MM.1S (cell line): ENCODE measurements at regions not wholly inside any gene's neighbourhood (a gene's known extent, or its start where the extent isn't known, plus 50 kb on each side); places are given as distances from the start of the nearest gene placed in this dataset.

Source experiments
- DNase-seq: peaks from one replicate; pipeline ENCODE4 v3.0.0-alpha.2; 2015
- H2AFZ ChIP-seq: fragments of 300-600 bp; sonication (generic); 2 replicates; pipeline ENCODE4 v1.6.0; 2016; ENCODE audit warnings: antibody characterized with exemption, low read length
- H3F3A ChIP-seq: fragments of 300-600 bp; sonication (generic); 2 replicates; pipeline ENCODE4 v1.6.1; 2016; ENCODE audit warnings: mild to moderate bottlenecking, antibody characterized with exemption, low read length, moderate library complexity, mixed read lengths; ENCODE audit not compliant: insufficient read depth
- H3K27ac ChIP-seq: fragments of 300-600 bp; sonication (generic); 2 replicates; pipeline ENCODE4 v1.5.1; 2016; ENCODE audit warnings: mild to moderate bottlenecking, low read length
- H3K27me3 ChIP-seq: fragments of 300-600 bp; sonication (generic); replicated peaks from 2 replicates; pipeline ENCODE4 v1.6.0; 2016; ENCODE audit warnings: low read length; ENCODE audit not compliant: insufficient read depth
- H3K36me3 ChIP-seq: fragments of 300-600 bp; sonication (generic); replicated peaks from 2 replicates; pipeline ENCODE4 v1.6.1; 2016; ENCODE audit warnings: mild to moderate bottlenecking, low read length, mixed read lengths; ENCODE audit not compliant: insufficient read depth
- H3K4me1 ChIP-seq: fragments of 300-600 bp; sonication (generic); 2 replicates; pipeline ENCODE4 v1.6.1; 2016; ENCODE audit warnings: low read length, mixed read lengths
- H3K4me2 ChIP-seq: fragments of 300-600 bp; sonication (generic); 2 replicates; pipeline ENCODE4 v1.6.0; 2016; ENCODE audit warnings: low read depth, low read length
- H3K4me3 ChIP-seq: fragments of 300-600 bp; sonication (generic); 2 replicates; pipeline ENCODE4 v1.5.1; 2016; ENCODE audit warnings: low read length, mixed read lengths
- H3K79me2 ChIP-seq: fragments of 300-600 bp; sonication (generic); 2 replicates; pipeline ENCODE4 v1.6.1; 2016; ENCODE audit warnings: mixed run types, low read length, mixed read lengths
- H3K9ac ChIP-seq: fragments of 300-600 bp; sonication (generic); 2 replicates; pipeline ENCODE4 v1.6.1; 2016; ENCODE audit warnings: low read length, mixed read lengths
- H3K9me2 ChIP-seq: fragments of 300-600 bp; sonication (generic); replicated peaks from 2 replicates; pipeline ENCODE4 v1.6.1; 2016; ENCODE audit warnings: mild to moderate bottlenecking, low read length, mixed read lengths; ENCODE audit not compliant: insufficient read depth
- H3K9me3 ChIP-seq: fragments of 300-600 bp; sonication (generic); replicated peaks from 2 replicates; pipeline ENCODE4 v1.6.1; 2016; ENCODE audit warnings: mild to moderate bottlenecking, low read length, mixed read lengths; ENCODE audit not compliant: insufficient read depth
- H4K20me1 ChIP-seq: fragments of 300-600 bp; sonication (generic); 2 replicates; pipeline ENCODE4 v1.6.1; 2016; ENCODE audit warnings: mild to moderate bottlenecking, low read length, moderate library complexity, mixed read lengths; ENCODE audit not compliant: insufficient read depth
- CTCF ChIP-seq: fragments of 300-600 bp; sonication (generic); IDR thresholded peaks from 2 replicates; pipeline ENCODE4 v1.5.1; 2016; ENCODE audit warnings: antibody characterized with exemption, low read length, mixed read lengths
- EZH2 ChIP-seq: fragments of 300-600 bp; sonication (generic); optimal IDR thresholded peaks from 2 replicates; pipeline ENCODE3; 2017; ENCODE audit warnings: low read depth, mild to moderate bottlenecking, antibody characterized with exemption, low read length, mixed read lengths
- EZH2phosphoT487 ChIP-seq: fragments of 300-600 bp; sonication (generic); IDR thresholded peaks from 2 replicates; pipeline ENCODE4 v1.6.1; 2018; ENCODE audit warnings: antibody characterized with exemption, low read length

GRCh38 chrX:107541244-107541643 lies 87.1 kb upstream of the PRPS1 start:
- H3K9ac ChIP-seq, result no peak overlapping the region

DNA sequence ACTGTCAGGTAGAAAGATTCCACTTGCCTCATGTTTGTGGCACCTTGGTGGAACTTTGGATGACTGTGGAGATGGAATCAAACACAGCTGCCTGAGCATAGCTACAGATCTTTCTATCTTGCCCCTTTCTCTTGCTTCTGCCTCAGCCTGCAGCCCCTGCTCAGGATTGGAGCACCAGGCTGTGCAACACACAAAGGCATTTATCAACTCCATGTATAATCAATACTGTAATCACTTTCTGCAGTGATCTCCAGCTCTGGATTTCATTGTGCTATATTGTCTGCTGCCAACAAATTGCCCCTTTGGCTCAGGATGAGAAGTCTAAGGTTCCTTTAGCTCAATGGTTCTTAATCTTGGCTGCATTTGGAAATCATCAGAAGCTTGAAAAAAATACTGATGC lies 86.3 kb upstream of the PRPS1 start:
- Histone ChIP-seq H3F3A (no peaks in the 10 kb centered on the region), H3K36me3 (no peaks in the 10 kb centered on the region), H3K27ac (no peak overlapping the region)

More at GRCh38 chrX:107541244-107541643, 87.1 kb upstream of the PRPS1 start:
- no peaks in the 10 kb centered on the region for H3K9me2 ChIP-seq
- no peaks in the 10 kb centered on the region for H3K9me3 ChIP-seq
- TF ChIP-seq CTCF (no peak), EZH2phosphoT487 (no peak), EZH2 (no peak)
- no peak overlapping the region for H3K27ac ChIP-seq
- H3K4me2 ChIP-seq, result peak overlapping the region; percentile 16; the same call in 1 of the 2 replicates
- H3K4me3 ChIP-seq, result no peak overlapping the region
- peak; percentile 18 for DNase-seq
- H4K20me1 ChIP-seq, result no peaks in the 10 kb centered on the region
- H3K79me2 ChIP-seq, result no peaks in the 10 kb centered on the region
- H3F3A ChIP-seq, result no peaks in the 10 kb centered on the region
- no peaks in the 10 kb centered on the region for H3K36me3 ChIP-seq
- H3K4me1 ChIP-seq, result peaks cover 22% of the 10 kb centered on the region
- H2AFZ ChIP-seq, result no peak overlapping the region
- H3K27me3 ChIP-seq, result no peaks in the 10 kb centered on the region

DNA sequence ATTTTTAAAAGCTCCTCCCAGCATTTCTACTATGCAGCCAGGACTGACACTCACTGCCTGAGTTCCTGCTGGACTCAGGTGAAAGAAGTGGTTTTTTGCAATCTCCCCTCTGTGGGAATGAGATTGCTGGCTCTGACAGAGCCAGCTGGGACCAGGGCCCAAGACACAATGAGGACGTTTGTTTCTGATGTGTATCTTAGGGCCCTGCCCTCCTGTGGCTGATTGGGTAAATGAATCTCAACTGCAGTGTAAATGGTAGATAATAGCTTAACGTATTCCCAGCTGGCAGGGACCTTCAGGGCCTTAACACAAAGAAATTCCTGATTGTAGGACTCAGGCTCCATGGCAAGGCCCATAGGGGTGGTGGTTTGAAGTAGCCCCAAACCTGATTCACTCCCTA lies 85.8 kb upstream of the PRPS1 start:
- DNase-seq, result no peak
- H2AFZ ChIP-seq, result no peak overlapping the region
- no peak overlapping the region for H3K4me2 ChIP-seq
- no peaks in the 10 kb centered on the region for H3K36me3 ChIP-seq
- H3K4me3 ChIP-seq, result no peak overlapping the region
- H3K4me1 ChIP-seq, result peaks cover 22% of the 10 kb centered on the region
- no peaks in the 10 kb centered on the region for H3K9me3 ChIP-seq
- H3F3A ChIP-seq, result no peaks in the 10 kb centered on the region
- TF ChIP-seq CTCF (peak; percentile 27), EZH2 (no peak)
- H3K9ac ChIP-seq, result no peak overlapping the region
- no peak overlapping the region for H3K27ac ChIP-seq
- no peaks in the 10 kb centered on the region for H3K27me3 ChIP-seq
- no peaks in the 10 kb centered on the region for H3K9me2 ChIP-seq
- H4K20me1 ChIP-seq, result no peaks in the 10 kb centered on the region
- no peaks in the 10 kb centered on the region for H3K79me2 ChIP-seq

More for the DNA sequence above, 86.3 kb upstream of the PRPS1 start:
- H3K4me2 ChIP-seq, result no peak overlapping the region
- no peak overlapping the region for H3K4me3 ChIP-seq
- no peaks in the 10 kb centered on the region for H3K9me3 ChIP-seq
- H3K4me1 ChIP-seq, result peaks cover 22% of the 10 kb centered on the region
- no peaks in the 10 kb centered on the region for H4K20me1 ChIP-seq
- no peak overlapping the region for H3K9ac ChIP-seq
- TF ChIP-seq CTCF (no peak), EZH2phosphoT487 (no peak), EZH2 (no peak)
- no peaks in the 10 kb centered on the region for H3K9me2 ChIP-seq
- no peak overlapping the region for H2AFZ ChIP-seq
- H3K79me2 ChIP-seq, result no peaks in the 10 kb centered on the region
- no peaks in the 10 kb centered on the region for H3K27me3 ChIP-seq
- DNase-seq, result no peak
